HepG2 (cell line): ENCODE measurements at regions not wholly inside any gene's neighbourhood (a gene's known extent, or its start where the extent isn't known, plus 50 kb on each side); places are given as distances from the start of the nearest gene placed in this dataset.

Source experiments
- ATAC-seq: fragments of 200-7000 bp; cut with Tn5 transposase; 3 replicates; pipeline ENCODE4 v1.9.1; 2020; ENCODE audit warnings: mild to moderate bottlenecking, moderate library complexity
- BruUV-seq: library from RNA; stranded (reverse); fragments of 400-500 nt; replicated peaks from 2 replicates; lab custom pipeline; 2021; lab: Mats Ljungman, UMichigan
- CTCF ChIA-PET: fragments of 300-600 bp; formaldehyde crosslinking; extraction: SDS; loops from one replicate; lab custom pipeline; 2021; ENCODE audit warnings: low total read pairs, inconsistent platforms, low intra/inter-chr PET ratio; lab: Yijun Ruan, JAX
- POLR2A ChIA-PET: fragments of 350-600 bp; sonication (Branson Sonifier 250); formaldehyde crosslinking; loops from one replicate; lab custom pipeline; 2020; ENCODE audit warnings: antibody characterized with exemption, inconsistent platforms; lab: Yijun Ruan, JAX
- DNase-seq: peaks from one replicate; pipeline ENCODE4 v3.0.0-alpha.2; 2015; ENCODE audit warnings: low spot score
- FAIRE-seq: peaks from 3 replicates; lab custom pipeline; 2011; peaks lifted over from hg19 to GRCh38; lab: Jason Lieb, UNC
- H2AFZ ChIP-seq: one replicate; pipeline ENCODE4 v1.6.1; 2011; ENCODE audit warnings: low read length, inconsistent platforms
- H3K27ac ChIP-seq: fragments of 300-600 bp; 3 replicates; pipeline ENCODE4 v1.8.0; 2011; ENCODE audit warnings: mixed run types, mild to moderate bottlenecking, mixed read lengths, low read length, inconsistent platforms; ENCODE audit not compliant: insufficient read depth; ENCODE audit errors: extremely low read length
- H3K27me3 ChIP-seq, 2 experiments: fragments of 200-600 bp in 1 of 2; 2 replicates in 1 of 2; 3 replicates in 1 of 2; pipeline versions ENCODE4 v1.6.0 to v1.8.0; 2011; ENCODE audit warnings: low read length in 2 of 2, mild to moderate bottlenecking in 2 of 2, moderate library complexity in 2 of 2, inconsistent platforms in 1 of 2; ENCODE audit not compliant: insufficient read depth in 2 of 2, control insufficient read depth in 1 of 2
- H3K36me3 ChIP-seq, 2 experiments: fragments of 200-600 bp in 1 of 2; replicated peaks in 1 of 2; 2 replicates in 1 of 2; 3 replicates in 1 of 2; pipeline versions ENCODE4 v1.5.1 to v1.8.0; 2011; ENCODE audit warnings: low read length in 2 of 2, inconsistent platforms in 1 of 2; ENCODE audit not compliant: insufficient read depth in 2 of 2, control insufficient read depth in 1 of 2
- H3K4me1 ChIP-seq: 2 replicates; pipeline ENCODE4 v1.5.1; 2012; ENCODE audit warnings: low read length, inconsistent platforms; ENCODE audit not compliant: insufficient read depth
- H3K4me2 ChIP-seq: 2 replicates; pipeline ENCODE4 v1.6.0; 2011; ENCODE audit warnings: low read depth, low read length, inconsistent platforms
- H3K4me3 ChIP-seq, 3 experiments: fragments of 200-600 bp in 1 of 3; sonication (generic), shearing (Covaris generic) in 1 of 3; replicated peaks in 1 of 3; 2 replicates each; pipeline ENCODE4 v1.5.1; 2011 to 2016; ENCODE audit warnings: low read length in 3 of 3, inconsistent platforms in 2 of 3, low read depth in 2 of 3, mild to moderate bottlenecking in 2 of 3, control low read depth in 1 of 3, mixed read lengths in 1 of 3; ENCODE audit not compliant: insufficient read depth in 1 of 3
- H3K79me2 ChIP-seq: one replicate; pipeline ENCODE4 v1.6.1; 2011; ENCODE audit warnings: low read length, inconsistent platforms; ENCODE audit not compliant: insufficient read depth
- H3K9ac ChIP-seq: 2 replicates; pipeline ENCODE4 v1.6.0; 2011; ENCODE audit warnings: mild to moderate bottlenecking, low read depth, low read length, inconsistent platforms; ENCODE audit not compliant: insufficient read depth
- H3K9me3 ChIP-seq: 2 replicates; pipeline ENCODE4 v1.5.1; 2012; ENCODE audit warnings: mild to moderate bottlenecking, low read length
- H4K20me1 ChIP-seq: 2 replicates; pipeline ENCODE4 v1.6.0; 2011; ENCODE audit warnings: inconsistent platforms, mild to moderate bottlenecking, low read length, moderate library complexity; ENCODE audit not compliant: insufficient read depth
- CCAR2 ChIP-seq: fragments of 200-400 bp; formaldehyde crosslinking; optimal IDR thresholded peaks from 2 replicates; pipeline ENCODE3; 2018; ENCODE audit warnings: low read depth, mild to moderate bottlenecking, low read length, moderate library complexity
- CREB1 ChIP-seq, 2 experiments: fragments of 450-650 bp in 1 of 2; IDR thresholded peaks; 2 replicates each; pipeline ENCODE4 v1.6.1; 2016 to 2017; ENCODE audit warnings: control low read depth in 1 of 2, mild to moderate bottlenecking in 1 of 2, missing compliant biosample characterization in 1 of 2, missing genetic modification characterization in 1 of 2
- DNMT3B ChIP-seq: conservative IDR thresholded peaks from 2 replicates; pipeline ENCODE4 v1.6.1; 2016; ENCODE audit warnings: missing biosample characterization, control low read depth
- DR1 ChIP-seq: sonication (generic); formaldehyde crosslinking; IDR thresholded peaks from 2 replicates; pipeline ENCODE4 v1.8.0; 2021; ENCODE audit warnings: mild to moderate bottlenecking, missing genetic modification reagents, inconsistent platforms
- E2F2 ChIP-seq: sonication (generic); formaldehyde crosslinking; IDR thresholded peaks from 2 replicates; pipeline ENCODE4 v1.4.0; 2020; ENCODE audit warnings: missing genetic modification reagents, borderline replicate concordance
- FOXC1 ChIP-seq: sonication (generic); formaldehyde crosslinking; IDR thresholded peaks from 2 replicates; pipeline ENCODE4 v1.8.0; 2022; ENCODE audit warnings: mild to moderate bottlenecking, missing genetic modification reagents, borderline replicate concordance
- HIVEP1 ChIP-seq: sonication (generic); formaldehyde crosslinking; IDR thresholded peaks from 2 replicates; pipeline ENCODE4 v1.4.0; 2020; ENCODE audit warnings: mild to moderate bottlenecking, missing genetic modification reagents
- KMT2B ChIP-seq: IDR thresholded peaks from 2 replicates; pipeline ENCODE4 v1.6.1; 2016; ENCODE audit warnings: missing genetic modification reagents, missing compliant biosample characterization
- RAD51 ChIP-seq: fragments of 450-650 bp; IDR thresholded peaks from 2 replicates; pipeline ENCODE4 v1.6.1; 2016; ENCODE audit warnings: borderline replicate concordance
- SP5 ChIP-seq: IDR thresholded peaks from 2 replicates; pipeline ENCODE4 v1.6.1; 2016; ENCODE audit warnings: low read depth, borderline replicate concordance
- USF2 ChIP-seq, 2 experiments: sonication (generic) in 1 of 2; formaldehyde crosslinking in 1 of 2; IDR thresholded peaks; 2 replicates each; pipeline versions ENCODE4 v1.5.1 to v1.6.1; 2011 to 2020; ENCODE audit warnings: borderline replicate concordance in 1 of 2, low read depth in 1 of 2, low read length in 1 of 2, mild to moderate bottlenecking in 1 of 2, missing genetic modification reagents in 1 of 2, moderate library complexity in 1 of 2
- ZMYM4 ChIP-seq: sonication (generic); formaldehyde crosslinking; IDR thresholded peaks from 2 replicates; pipeline ENCODE4 v1.8.1; 2023; ENCODE audit warnings: mild to moderate bottlenecking, missing genetic modification reagents
- ZNF10 ChIP-seq: sonication (generic); formaldehyde crosslinking; IDR thresholded peaks from 2 replicates; pipeline ENCODE4 v1.4.0; 2020; ENCODE audit warnings: mild to moderate bottlenecking, low read depth, missing genetic modification reagents, borderline replicate concordance
- ZNF160 ChIP-seq: sonication (generic); formaldehyde crosslinking; IDR thresholded peaks from 2 replicates; pipeline ENCODE4 v1.8.0; 2022; ENCODE audit warnings: mild to moderate bottlenecking, inconsistent platforms, missing genetic modification reagents
- ZNF557 ChIP-seq: sonication (generic); formaldehyde crosslinking; IDR thresholded peaks from 2 replicates; pipeline ENCODE4 v1.4.0; 2020; ENCODE audit warnings: missing genetic modification reagents
- ZNF569 ChIP-seq: sonication (generic); formaldehyde crosslinking; IDR thresholded peaks from 2 replicates; pipeline ENCODE4 v1.5.0; 2020; ENCODE audit warnings: mild to moderate bottlenecking, missing genetic modification reagents, moderate library complexity, borderline replicate concordance
- ZNF605 ChIP-seq: sonication (generic); formaldehyde crosslinking; IDR thresholded peaks from 2 replicates; pipeline ENCODE4 v1.8.0; 2022; ENCODE audit warnings: mild to moderate bottlenecking, missing genetic modification reagents
- ZNF607 ChIP-seq: sonication (generic); formaldehyde crosslinking; IDR thresholded peaks from 2 replicates; pipeline ENCODE4 v1.5.1; 2020; ENCODE audit warnings: missing genetic modification reagents, mild to moderate bottlenecking, borderline replicate concordance
- WGBS: methylation state at CpG from one replicate; pipeline ENCODE4 v1.1.6; 2017; ENCODE audit warnings: low lambda C conversion rate; 5-methylcytosine and 5-hydroxymethylcytosine counted together
- in situ Hi-C: cut with HindIII; loops from 2 replicates; pipeline ENCODE4 v1.10.0; 2017; ENCODE audit warnings: low pct_unique_long_range_greater_than_20kb; ENCODE audit not compliant: extremely low pct_ligation_motif_present
- intact Hi-C: fragments of 100-400 bp; cut with micrococcal nuclease; formaldehyde crosslinking; loops from one replicate; pipeline ENCODE4 v1.10.0; 2022; ENCODE audit not compliant: unreplicated experiment

DNA sequence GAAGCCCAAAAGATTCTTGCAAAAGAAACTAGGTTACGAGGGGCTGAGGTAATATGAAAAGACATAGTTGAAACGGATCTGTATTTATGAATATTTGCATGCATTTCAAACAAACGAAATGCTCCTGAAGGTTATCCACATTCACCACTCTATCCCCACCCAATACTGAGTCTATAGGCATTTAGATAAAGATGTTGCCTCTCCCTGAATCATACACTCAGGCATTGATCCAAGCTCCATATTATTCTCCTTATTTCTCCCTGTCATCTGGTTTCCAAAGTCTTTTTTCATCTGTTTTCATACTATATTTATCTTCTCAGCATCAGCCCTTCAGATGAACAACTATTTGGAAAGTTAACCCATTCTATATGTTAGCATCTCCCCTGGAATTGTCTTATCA is 492.5 kb upstream of the TGFBR2 start:
- in situ Hi-C loops: loop anchor here (10.0 kb wide), 1 partner anchor 491 kb away; the partner anchor contains the start of gene TGFBR2
- BruUV-seq: no TSS peak
- 92% methylated on average over 3 of the region's 3 CpGs for WGBS
- TF ChIP-seq ZNF160 (CRISPR knock-in tag) (no peak), ZMYM4 (CRISPR knock-in tag) (no peak), CREB1 (IDR thresholded peaks at IDR 0.05) (no peak), CREB1 (CRISPR knock-in tag; IDR thresholded peaks at IDR 0.05) (no peak), FOXC1 (CRISPR knock-in tag) (no peak), RAD51 (no peak), SP5 (CRISPR knock-in tag) (no peak), CCAR2 (no peak), ZNF607 (CRISPR knock-in tag) (no peak), ZNF557 (no peak), ZNF605 (no peak), DR1 (CRISPR knock-in tag) (no peak), DNMT3B (no peak), ZNF10 (CRISPR knock-in tag) (no peak), ZNF569 (no peak), USF2 (IDR thresholded peaks at IDR 0.05; ENCODE audit: low read depth, low read length) (no peak), USF2 (CRISPR knock-in tag; IDR thresholded peaks at IDR 0.05; ENCODE audit: borderline replicate concordance) (no peak), HIVEP1 (CRISPR knock-in tag) (no peak), KMT2B (no peak), E2F2 (no peak)
- no peak for ATAC-seq
- Histone ChIP-seq H2AFZ (no peak overlapping the region), H3K9me3 (no peaks in the 10 kb centered on the region), H4K20me1 (no peaks in the 10 kb centered on the region), H3K4me2 (no peak overlapping the region), H3K4me1 (peaks cover 22% of the 10 kb centered on the region), H3K27me3 (no peaks in the 10 kb centered on the region), H3K27ac (no peak overlapping the region), H3K4me3 (no peak overlapping the region), H3K9ac (no peak overlapping the region), H3K36me3 (no peaks in the 10 kb centered on the region), H3K79me2 (no peaks in the 10 kb centered on the region)
- no peak for DNase-seq
- FAIRE-seq: no peak
- ChIA-PET POLR2A (no interaction called here), CTCF (interaction anchor here (1.7 kb wide), 1 partner anchor 85 kb away, joined by 18 read pairs; no protein-coding TSS in a partner anchor)
- intact Hi-C loops: loop anchor here (1.0 to 10.0 kb wide), 6 partner anchors 85 to 634 kb away; partner anchors contain the start of gene TGFBR2
